Stimulated activated CD8-positive, alpha-beta memory T cell treated with anti-CD3 and anti-CD28 coated beads, Interleukin-7, amount 100 ng/mL, for 4 hours (primary cell): ENCODE measurements at regions not wholly inside any gene's neighbourhood (a gene's known extent, or its start where the extent isn't known, plus 50 kb on each side); places are given as distances from the start of the nearest gene placed in this dataset.
"Not testable (repeated sequence)": the region's sequence is repeated elsewhere in the genome, so short reads cannot be mapped to it uniquely, and the experiment has no call there.

ENCODE experiments used
- DNase-seq, 2 donors: peaks; one replicate each; pipeline ENCODE4 v3.0.0-alpha.2; 2020; ENCODE audit warnings: low read depth in 2 of 2

- no peak for DNase-seq
Observed at GRCh38 chr3:33919312-33920120, 121.1 kb downstream of the PDCD6IP start.

GRCh38 chr3:33920511-33920910 lies 122.1 kb downstream of the PDCD6IP start:
- no peak for DNase-seq

GRCh38 chr3:33921608-33922007 lies 123.2 kb downstream of the PDCD6IP start:
- no peak for DNase-seq

GRCh38 chr3:33926998-33927605 lies 128.7 kb downstream of the PDCD6IP start:
- no peak for DNase-seq

- DNase-seq = no peak
Observed at GRCh38 chr3:33929813-33930212, 131.4 kb downstream of the PDCD6IP start.

- DNase-seq = no peak
Observed at GRCh38 chr3:33931512-33931911, 133.1 kb downstream of the PDCD6IP start.

- DNase-seq = no peak
Observed at GRCh38 chr3:33932010-33932764, 133.8 kb downstream of the PDCD6IP start.

- no peak for DNase-seq
Observed at GRCh38 chr3:33936171-33936920, 137.9 kb downstream of the PDCD6IP start.

GRCh38 chr3:33936921-33937525 lies 138.6 kb downstream of the PDCD6IP start:
- DNase-seq = no peak

GRCh38 chr3:33937628-33938027 lies 139.2 kb downstream of the PDCD6IP start:
- no peak for DNase-seq

- DNase-seq = no peak
Observed at GRCh38 chr3:33940149-33940548, 141.7 kb downstream of the PDCD6IP start.

GRCh38 chr3:33940736-33941135 lies 142.3 kb downstream of the PDCD6IP start:
- no peak for DNase-seq

- DNase-seq = no peak
Observed at GRCh38 chr3:33941804-33942203, 143.4 kb downstream of the PDCD6IP start.

- no peak for DNase-seq
Observed at GRCh38 chr3:33942483-33943150, 144.2 kb downstream of the PDCD6IP start.

GRCh38 chr3:33943277-33943676 lies 144.8 kb downstream of the PDCD6IP start:
- no peak for DNase-seq

- DNase-seq = not testable (repeated sequence)
Observed at GRCh38 chr3:33946612-33947011, 148.2 kb downstream of the PDCD6IP start.

- no peak for DNase-seq
Observed at GRCh38 chr3:33947272-33948195, 149.1 kb downstream of the PDCD6IP start.

GRCh38 chr3:33949074-33949473 lies 150.6 kb downstream of the PDCD6IP start:
- DNase-seq = no peak

GRCh38 chr3:33954956-33955355 lies 156.5 kb downstream of the PDCD6IP start:
- DNase-seq = no peak

GRCh38 chr3:33956206-33956605 lies 157.8 kb downstream of the PDCD6IP start:
- DNase-seq = no peak
